Pancreas (tissue), 10 donors: ENCODE measurements at regions not wholly inside any gene's neighbourhood (a gene's known extent, or its start where the extent isn't known, plus 50 kb on each side); places are given as distances from the start of the nearest gene placed in this dataset.

ENCODE experiments used
- ATAC-seq, 4 donors: fragments of 200-7000 bp; cut with Tn5 transposase; one replicate each; pipeline versions ENCODE4 v1.8.0 to v1.9.1; 2020; ENCODE audit warnings: mild to moderate bottlenecking in 4 of 4, moderate library complexity in 4 of 4
- DNase-seq, 6 donors: peaks; one replicate each; pipeline ENCODE4 v3.0.0-alpha.2; 2020
- FAIRE-seq: peaks from 2 replicates; lab custom pipeline; 2012; peaks lifted over from hg19 to GRCh38; lab: Jason Lieb, UNC
- H3K27ac ChIP-seq, 4 donors: fragments of 200-600 bp; sonication (generic); 1 replicate in 3 of 4; 2 replicates in 1 of 4; pipeline versions ENCODE4 v1.5.0 to v1.8.0; 2020
- H3K27me3 ChIP-seq, 4 donors: fragments of 200-600 bp; one replicate each; pipeline ENCODE4 v1.8.0; 2021
- H3K36me3 ChIP-seq, 3 donors: fragments of 200-600 bp; sonication (generic) in 1 of 3; one replicate each; pipeline versions ENCODE4 v1.5.0 to v1.8.0; 2020 to 2021
- H3K4me1 ChIP-seq, 3 donors: fragments of 200-600 bp; one replicate each; pipeline ENCODE4 v1.8.0; 2021
- H3K4me3 ChIP-seq, 4 donors: fragments of 200-600 bp; sonication (generic) in 2 of 4; one replicate each; pipeline versions ENCODE4 v1.5.0 to v1.8.0; 2020 to 2021
- H3K9me3 ChIP-seq, 4 donors: fragments of 200-600 bp; one replicate each; pipeline ENCODE4 v1.8.0; 2021
- CTCF ChIP-seq, 4 donors: fragments of 200-600 bp; sonication (generic) in 3 of 4; IDR thresholded peaks; one replicate each; pipeline versions ENCODE4 v1.5.0 to v1.8.0; 2021; ENCODE audit warnings: antibody characterized with exemption in 4 of 4
- WGBS, 2 donors: extraction: QIAGEN DNeasy Blood & Tissue Kit; methylation state at CpG; one replicate each; pipeline ENCODE4 v1.1.7; 2013; 5-methylcytosine and 5-hydroxymethylcytosine counted together
- intact Hi-C, 3 donors: fragments of 100-400 bp; cut with DNase I; formaldehyde crosslinking; loops; one replicate each; pipeline versions ENCODE4 v1.11.1 to v1.14.2; 2022
- donor health status: healthy with polysubstance abuse.
- donor health status: DM: no; HTN: no; CAD: no; lungs with moderate emphysema.
- donor health status: DM: no; HTN: no; CAD: no.
- donor health status: control.
- donor health status: control.
- donor health status: Bipolar disorder and iron deficiency.
- donor health status: DM: yes; HTN: yes; CAD: no.
- donor health status: DM: no; HTN: no; CAD: no.
- donor health status: DM: no; HTN: no; CAD: no.
- donor health status: DM: yes; HTN: yes; CAD: no.

DNA sequence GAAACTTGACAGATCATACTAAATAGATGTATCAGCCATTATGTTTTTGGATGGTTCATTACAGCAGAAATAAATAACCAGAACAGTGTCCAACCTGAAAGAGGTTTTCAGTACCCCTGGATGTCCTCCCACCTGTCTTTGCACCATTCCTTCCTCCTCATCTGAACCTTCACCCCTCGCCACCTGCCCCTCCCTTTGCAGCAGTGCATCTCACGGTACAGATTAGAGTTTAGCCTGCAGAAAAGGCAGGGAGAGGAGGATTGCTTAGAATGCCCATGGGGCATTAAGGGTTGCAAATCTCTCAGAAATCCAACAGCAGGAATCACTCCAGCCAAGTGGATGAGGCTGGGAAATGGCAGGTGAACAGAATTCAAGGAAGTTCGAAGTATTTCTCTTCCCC, 155.0 kb downstream of the HS3ST2 start:
- 31 to 38% methylated on average over 2 to 3 of the region's 3 CpGs for WGBS, 2 donors
- Histone ChIP-seq H3K36me3 (no peaks in the 10 kb centered on the region), H3K27me3 (no peaks in the 10 kb centered on the region), H3K9me3 (no peaks in the 10 kb centered on the region), H3K4me1 (no peaks in the 10 kb centered on the region), H3K27ac (no peak overlapping the region), H3K4me3 (no peak overlapping the region)
- no peak for TF ChIP-seq CTCF (IDR thresholded peaks at IDR 0.05)
- ATAC-seq (no peak), DNase-seq (no peak), FAIRE-seq (no peak)
- intact Hi-C loops: no loop called here

DNA sequence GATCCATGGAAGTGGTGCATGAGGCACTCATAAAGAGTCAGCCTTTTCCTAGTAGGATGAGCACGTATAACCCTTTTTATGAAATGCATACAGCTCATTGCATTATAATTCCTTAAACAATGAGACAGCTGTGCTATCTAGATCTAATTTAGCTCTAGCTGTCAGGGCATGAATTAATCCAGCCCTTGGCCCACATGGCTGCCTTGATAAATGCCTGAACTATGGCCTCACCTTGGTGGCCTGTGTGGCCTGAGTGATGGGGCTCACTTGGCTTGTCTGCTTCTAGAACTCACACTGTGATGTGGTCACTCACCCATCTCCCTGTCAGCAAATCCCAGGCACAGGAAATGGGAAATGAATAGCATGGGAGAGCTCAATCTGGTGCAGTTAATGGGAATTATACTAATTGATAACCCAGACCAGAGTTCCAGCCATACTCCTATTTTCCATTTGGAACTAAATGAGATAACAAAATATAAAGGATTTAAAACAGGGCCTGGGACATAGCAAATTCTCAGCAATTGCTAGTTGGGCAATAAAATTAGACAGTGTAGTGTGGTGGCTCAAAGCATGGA, 153.6 kb downstream of the HS3ST2 start:
- no peaks in the 10 kb centered on the region for H3K4me1 ChIP-seq
- H3K36me3 ChIP-seq: no peaks in the 10 kb centered on the region
- ATAC-seq (no peak), DNase-seq (no peak), FAIRE-seq (no peak)
- H3K27me3 ChIP-seq: no peaks in the 10 kb centered on the region
- intact Hi-C loops: no loop called here
- 74 to 86% methylated on average over 1 of the region's 1 CpG for WGBS, 2 donors
- H3K9me3 ChIP-seq: no peaks in the 10 kb centered on the region
- H3K27ac ChIP-seq: no peak overlapping the region
- H3K4me3 ChIP-seq: no peak overlapping the region
- no peak for TF ChIP-seq CTCF (IDR thresholded peaks at IDR 0.05)
